Mammary epithelial cell (primary cell): ENCODE measurements at regions not wholly inside any gene's neighbourhood (a gene's known extent, or its start where the extent isn't known, plus 50 kb on each side); places are given as distances from the start of the nearest gene placed in this dataset.
"Not testable (repeated sequence)": the region's sequence is repeated elsewhere in the genome, so short reads cannot be mapped to it uniquely, and the experiment has no call there.

Source experiments
- CTCF ChIP-seq, 2 donors: IDR thresholded peaks in 1 of 2; conservative IDR thresholded peaks in 1 of 2; 2 replicates each; pipeline ENCODE4 v1.5.1; 2011 to 2012; ENCODE audit warnings: inconsistent platforms in 2 of 2, low read length in 2 of 2, mild to moderate bottlenecking in 2 of 2, control low read depth in 1 of 2, low read depth in 1 of 2; ENCODE audit not compliant: insufficient read depth in 1 of 2; ENCODE audit errors: extremely low read depth in 1 of 2
- EZH2 ChIP-seq: IDR thresholded peaks from 2 replicates; pipeline ENCODE4 v1.6.1; 2012; ENCODE audit warnings: low read length, inconsistent platforms, borderline replicate concordance

GRCh38 chr13:64121023-64121709 is 2705.5 kb upstream of the PCDH20 start:
- not testable (repeated sequence) for TF ChIP-seq CTCF (conservative IDR thresholded peaks at IDR 0.05 in 1 of 2, IDR thresholded peaks at IDR 0.05 in 1 of 2; ENCODE audit: extremely low read depth in 1 of 2, insufficient read depth in 1 of 2, low read depth in 1 of 2, low read length in 2 of 2); EZH2
